H9 (cell line): ENCODE measurements at regions not wholly inside any gene's neighbourhood (a gene's known extent, or its start where the extent isn't known, plus 50 kb on each side); places are given as distances from the start of the nearest gene placed in this dataset.

Experiments
- DNase-seq: peaks from one replicate; pipeline ENCODE4 v3.0.0-alpha.2; 2017
- H2AFZ ChIP-seq: one replicate; pipeline ENCODE4 v1.6.1; 2013; ENCODE audit warnings: mild to moderate bottlenecking, low read length, control low read depth, moderate library complexity
- H2AK5ac ChIP-seq: 2 replicates; pipeline ENCODE4 v1.6.1; 2013; ENCODE audit warnings: low read length, control low read depth, mixed read lengths; ENCODE audit not compliant: insufficient read length
- H2BK120ac ChIP-seq: one replicate; pipeline ENCODE4 v1.6.1; 2013; ENCODE audit warnings: low read depth, mild to moderate bottlenecking, low read length, control low read depth, inconsistent platforms; ENCODE audit not compliant: poor library complexity, severe bottlenecking
- H2BK12ac ChIP-seq: 2 replicates; pipeline ENCODE4 v1.6.1; 2013; ENCODE audit warnings: low read length, control low read depth, mixed read lengths, low read depth; ENCODE audit not compliant: insufficient read length
- H2BK15ac ChIP-seq: 2 replicates; pipeline ENCODE4 v1.6.1; 2013; ENCODE audit warnings: low read depth, low read length, control low read depth
- H2BK20ac ChIP-seq: one replicate; pipeline ENCODE4 v1.6.1; 2013; ENCODE audit warnings: low read depth, mild to moderate bottlenecking, low read length, control low read depth, inconsistent platforms; ENCODE audit not compliant: poor library complexity, severe bottlenecking
- H2BK5ac ChIP-seq: 2 replicates; pipeline ENCODE4 v1.6.1; 2013; ENCODE audit warnings: low read length, control low read depth, mixed read lengths; ENCODE audit not compliant: insufficient read length
- H3K14ac ChIP-seq: 2 replicates; pipeline ENCODE4 v1.6.1; 2013; ENCODE audit warnings: low read length, control low read depth; ENCODE audit not compliant: insufficient read depth
- H3K18ac ChIP-seq: 2 replicates; pipeline ENCODE4 v1.6.1; 2013; ENCODE audit warnings: low read depth, mild to moderate bottlenecking, mixed read lengths, low read length, control low read depth; ENCODE audit not compliant: insufficient read length
- H3K23ac ChIP-seq: 2 replicates; pipeline ENCODE4 v1.6.1; 2013; ENCODE audit warnings: low read length, control low read depth, mixed read lengths, low read depth; ENCODE audit not compliant: insufficient read length
- H3K23me2 ChIP-seq: 2 replicates; pipeline ENCODE4 v1.6.1; 2013; ENCODE audit warnings: low read depth, mild to moderate bottlenecking, mixed read lengths, low read length, control low read depth; ENCODE audit not compliant: insufficient read length, poor library complexity, severe bottlenecking
- H3K27ac ChIP-seq: 2 replicates; pipeline ENCODE4 v1.5.1; 2013; ENCODE audit warnings: low read length, control low read depth, mixed read lengths, low read depth; ENCODE audit not compliant: insufficient read length
- H3K27me3 ChIP-seq: 2 replicates; pipeline ENCODE4 v1.6.1; 2013; ENCODE audit warnings: low read length, control low read depth, inconsistent platforms; ENCODE audit not compliant: insufficient read depth
- H3K4ac ChIP-seq: 2 replicates; pipeline ENCODE4 v1.6.1; 2013; ENCODE audit warnings: low read depth, mild to moderate bottlenecking, control low read depth, inconsistent platforms, low read length, moderate library complexity
- H3K4me1 ChIP-seq: 2 replicates; pipeline ENCODE4 v1.6.1; 2013; ENCODE audit warnings: low read length, control low read depth, inconsistent platforms; ENCODE audit not compliant: insufficient read depth
- H3K4me2 ChIP-seq: 2 replicates; pipeline ENCODE4 v1.6.1; 2013; ENCODE audit warnings: low read length, control low read depth, mixed read lengths; ENCODE audit not compliant: insufficient read length, insufficient read depth
- H3K56ac ChIP-seq: 2 replicates; pipeline ENCODE4 v1.6.1; 2013; ENCODE audit warnings: low read depth, mild to moderate bottlenecking, mixed read lengths, low read length, control low read depth; ENCODE audit not compliant: insufficient read length
- H3K79me1 ChIP-seq: 2 replicates; pipeline ENCODE4 v1.6.1; 2013; ENCODE audit warnings: low read depth, mild to moderate bottlenecking, moderate library complexity, low read length, control low read depth, inconsistent platforms; ENCODE audit not compliant: insufficient read depth, poor library complexity, severe bottlenecking
- H3K79me2 ChIP-seq: 2 replicates; pipeline ENCODE4 v1.6.1; 2013; ENCODE audit warnings: low read length, control low read depth, inconsistent platforms; ENCODE audit not compliant: insufficient read depth
- H3K9ac ChIP-seq: 2 replicates; pipeline ENCODE4 v1.6.1; 2013; ENCODE audit warnings: low read length, control low read depth, mixed read lengths; ENCODE audit not compliant: insufficient read length; ENCODE audit errors: extremely low read depth
- H3K9me3 ChIP-seq: one replicate; pipeline ENCODE4 v1.6.1; 2013; ENCODE audit warnings: low read depth, low read length, inconsistent platforms; ENCODE audit not compliant: control insufficient read depth
- H3T11ph ChIP-seq: one replicate; pipeline ENCODE4 v1.6.1; 2013; ENCODE audit warnings: mild to moderate bottlenecking, low read length, control low read depth, inconsistent platforms
- H4K20me1 ChIP-seq: one replicate; pipeline ENCODE4 v1.6.1; 2013; ENCODE audit not compliant: control insufficient read depth, insufficient read length, insufficient read depth
- H4K5ac ChIP-seq: 2 replicates; pipeline ENCODE4 v1.6.1; 2013; ENCODE audit warnings: low read depth, mild to moderate bottlenecking, mixed read lengths, low read length, control low read depth; ENCODE audit not compliant: insufficient read length
- H4K8ac ChIP-seq: replicated peaks from 2 replicates; pipeline ENCODE4 v1.6.1; 2013; ENCODE audit warnings: low read length, control low read depth, mixed read lengths, low read depth; ENCODE audit not compliant: insufficient read length
- H4K91ac ChIP-seq: 2 replicates; pipeline ENCODE4 v1.6.1; 2013; ENCODE audit warnings: low read depth, mild to moderate bottlenecking, moderate library complexity, mixed read lengths, low read length, control low read depth; ENCODE audit not compliant: insufficient read length
- H3K27ac Mint-ChIP-seq, 3 experiments: 2 replicates in 2 of 3; 3 replicates in 1 of 3; pipeline ENCODE4 v1.8.0; 2020 to 2021; ENCODE audit warnings: mixed read lengths in 3 of 3, mild to moderate bottlenecking in 1 of 3, moderate library complexity in 1 of 3
- H3K27me3 Mint-ChIP-seq: 2 replicates; pipeline ENCODE4 v1.8.0; 2021; ENCODE audit warnings: low read depth, mild to moderate bottlenecking, moderate library complexity, mixed read lengths
- H3K36me3 Mint-ChIP-seq, 3 experiments: 2 replicates in 2 of 3; 3 replicates in 1 of 3; pipeline ENCODE4 v1.8.0; 2020 to 2021; ENCODE audit warnings: low read depth in 3 of 3, mixed read lengths in 3 of 3; ENCODE audit not compliant: insufficient read depth in 1 of 3
- H3K4me1 Mint-ChIP-seq, 2 experiments: 2 replicates each; pipeline ENCODE4 v1.8.0; 2020; ENCODE audit warnings: mixed read lengths in 2 of 2
- H3K4me3 Mint-ChIP-seq, 2 experiments: 2 replicates in 1 of 2; 3 replicates in 1 of 2; pipeline ENCODE4 v1.8.0; 2020 to 2021; ENCODE audit warnings: mild to moderate bottlenecking in 2 of 2, mixed read lengths in 2 of 2, moderate library complexity in 1 of 2
- H3K9me3 Mint-ChIP-seq, 2 experiments: 2 replicates in 1 of 2; 3 replicates in 1 of 2; pipeline ENCODE4 v1.8.0; 2020; ENCODE audit warnings: mild to moderate bottlenecking in 2 of 2, mixed read lengths in 2 of 2, moderate library complexity in 1 of 2
- CTCF ChIP-seq: fragments of 200-600 bp; sonication (generic); conservative IDR thresholded peaks from 3 replicates; pipeline ENCODE4 v1.8.0; 2021; ENCODE audit warnings: antibody characterized with exemption, mild to moderate bottlenecking
- WGBS: extraction: QIAGEN DNeasy Blood & Tissue Kit; methylation state at CpG from one replicate; pipeline ENCODE4 v1.1.7; 2013; ENCODE audit warnings: missing lambda C conversion rate, low lambda C conversion rate, mixed read lengths; ENCODE audit not compliant: insufficient read length; ENCODE audit errors: extremely low coverage; 5-methylcytosine and 5-hydroxymethylcytosine counted together

- no peak for DNase-seq
- Mint-ChIP-seq H3K4me1 (peaks cover 0 to 3% of the 10 kb centered on the region in 2 experiments; a peak in 1 of 4 replicates), H3K36me3 (no peaks in the 10 kb centered on the region), H3K27me3 (no peaks in the 10 kb centered on the region), H3K9me3 (no peaks in the 10 kb centered on the region), H3K27ac (no peak overlapping the region), H3K4me3 (no peak overlapping the region)
- H3K27me3 ChIP-seq, result no peaks in the 10 kb centered on the region
- no CpG with 5 or more reads among the region's 2 CpGs for WGBS
- H3K4me2 ChIP-seq, result no peak overlapping the region
- H2BK5ac ChIP-seq, result no peak overlapping the region
- no peak overlapping the region for H3T11ph ChIP-seq
- no peak overlapping the region for H3K18ac ChIP-seq
- no peak overlapping the region for H3K27ac ChIP-seq
- no peak overlapping the region for H3K14ac ChIP-seq
- no peak for TF ChIP-seq CTCF
- H3K4ac ChIP-seq, result no peak overlapping the region
- H4K91ac ChIP-seq, result no peak overlapping the region
- H3K79me2 ChIP-seq, result no peaks in the 10 kb centered on the region
- no peak overlapping the region for H2AFZ ChIP-seq
- H2BK15ac ChIP-seq, result no peak overlapping the region
- H2BK120ac ChIP-seq, result no peak overlapping the region
- no peak overlapping the region for H3K9ac ChIP-seq
- H3K23me2 ChIP-seq, result no peaks in the 10 kb centered on the region
- no peak overlapping the region for H4K8ac ChIP-seq
- no peaks in the 10 kb centered on the region for H3K4me1 ChIP-seq
- no peak overlapping the region for H3K56ac ChIP-seq
- H4K5ac ChIP-seq, result no peak overlapping the region
- no peaks in the 10 kb centered on the region for H3K9me3 ChIP-seq
- H2AK5ac ChIP-seq, result no peak overlapping the region
- H3K79me1 ChIP-seq, result no peaks in the 10 kb centered on the region
- no peak overlapping the region for H3K23ac ChIP-seq
- H2BK12ac ChIP-seq, result no peak overlapping the region
- no peaks in the 10 kb centered on the region for H4K20me1 ChIP-seq
- H2BK20ac ChIP-seq, result no peak overlapping the region
Observed at GRCh38 chr19:20453425-20453935, 112.1 kb downstream of the ZNF737 start.
